Fibroblast of mammary gland (primary cell): ENCODE measurements at regions not wholly inside any gene's neighbourhood (a gene's known extent, or its start where the extent isn't known, plus 50 kb on each side); places are given as distances from the start of the nearest gene placed in this dataset.

Source experiments
- DNase-seq: peaks from one replicate; pipeline ENCODE4 v3.0.0-alpha.2; 2010; ENCODE audit warnings: low read depth
- H3K4me3 ChIP-seq: 2 replicates; pipeline ENCODE4 v1.5.1; 2011; ENCODE audit warnings: low read depth, mild to moderate bottlenecking, low read length, moderate library complexity; ENCODE audit not compliant: control insufficient read depth
- CTCF ChIP-seq: conservative IDR thresholded peaks from 2 replicates; pipeline ENCODE4 v1.5.1; 2011; ENCODE audit warnings: low read depth, low read length, inconsistent platforms; ENCODE audit not compliant: control insufficient read depth, insufficient read depth

GRCh38 chr11:70627219-70627618 lies 228.9 kb downstream of the CTTN start:
- no peak overlapping the region for H3K4me3 ChIP-seq
- no peak for TF ChIP-seq CTCF

GRCh38 chr11:70628176-70628854 lies 230.0 kb downstream of the CTTN start:
- no peak overlapping the region for H3K4me3 ChIP-seq
- no peak for TF ChIP-seq CTCF
- DNase-seq: no peak

More at GRCh38 chr11:70627219-70627618, 228.9 kb downstream of the CTTN start:
- DNase-seq: no peak

GRCh38 chr11:70628855-70629844 lies 230.8 kb downstream of the CTTN start:
- no peak for TF ChIP-seq CTCF
- no peak for DNase-seq
- H3K4me3 ChIP-seq: no peak overlapping the region

DNA sequence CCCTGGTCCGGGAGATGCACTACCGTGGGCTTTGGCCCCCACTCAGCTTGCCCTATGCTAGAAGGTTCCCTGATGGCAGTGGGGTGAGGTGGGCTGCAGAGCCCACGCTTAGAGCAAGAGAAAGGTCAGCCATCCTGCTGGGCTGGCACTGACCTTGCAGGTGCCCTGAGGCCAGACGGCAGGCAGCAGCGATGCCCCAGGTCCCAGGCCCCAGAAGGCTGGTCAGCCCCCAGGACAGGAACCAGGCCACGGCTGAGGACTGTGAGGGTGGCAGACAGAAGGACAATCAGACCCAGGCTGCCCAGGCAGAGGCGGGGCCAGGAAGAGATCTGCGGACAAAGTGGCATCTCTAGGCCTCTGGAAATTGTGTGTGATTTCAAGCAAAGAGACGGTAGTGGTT lies 231.7 kb downstream of the CTTN start:
- no peak for TF ChIP-seq CTCF
- no peak overlapping the region for H3K4me3 ChIP-seq
- no peak for DNase-seq

GRCh38 chr11:70630816-70631623 lies 232.7 kb downstream of the CTTN start:
- peak; percentile 6 for DNase-seq
- H3K4me3 ChIP-seq: no peak overlapping the region
- no peak for TF ChIP-seq CTCF

DNA sequence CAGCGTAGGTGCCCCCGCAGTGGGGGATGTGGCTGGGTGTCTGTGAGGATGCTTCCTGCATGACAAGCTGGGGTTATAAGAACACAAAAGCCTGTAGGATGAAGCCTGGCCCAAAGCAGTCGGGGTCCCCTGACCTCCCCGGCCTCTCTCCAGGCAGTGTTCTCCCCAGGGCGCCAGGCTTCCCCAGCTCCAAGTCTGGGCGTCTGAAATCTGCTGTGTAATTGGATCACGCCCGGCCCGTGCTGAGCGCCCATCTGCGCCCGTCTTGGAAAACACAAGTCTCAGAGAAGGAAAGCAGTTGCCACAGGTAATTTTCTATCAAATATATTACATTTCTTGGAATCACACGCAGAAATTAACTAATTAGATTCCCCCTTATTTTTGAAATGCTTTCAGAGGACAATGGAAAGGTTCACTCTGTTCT lies 233.3 kb downstream of the CTTN start:
- TF ChIP-seq CTCF: no peak
- no peak for DNase-seq
- no peak overlapping the region for H3K4me3 ChIP-seq
